Right lobe of liver (tissue), 6 donors: ENCODE measurements at regions not wholly inside any gene's neighbourhood (a gene's known extent, or its start where the extent isn't known, plus 50 kb on each side); places are given as distances from the start of the nearest gene placed in this dataset.

Experiments
- ATAC-seq, 4 donors: fragments of 200-7000 bp; cut with Tn5 transposase; one replicate each; pipeline ENCODE4 v1.9.1; 2020; ENCODE audit warnings: mild to moderate bottlenecking in 4 of 4, moderate library complexity in 4 of 4
- DNase-seq, 3 donors: peaks; one replicate each; pipeline ENCODE4 v3.0.0-alpha.2; 2020
- H3K27ac ChIP-seq, 3 donors: fragments of 200-600 bp; one replicate each; pipeline ENCODE4 v1.8.0; 2022
- H3K27me3 ChIP-seq, 2 donors: fragments of 200-600 bp; one replicate each; pipeline ENCODE4 v1.8.0; 2022
- H3K36me3 ChIP-seq, 4 donors: fragments of 200-600 bp; sonication (generic) in 1 of 4; one replicate each; pipeline versions ENCODE4 v1.5.1 to v1.8.0; 2017 to 2022; ENCODE audit warnings: control low read depth in 1 of 4
- H3K4me1 ChIP-seq, 4 donors: fragments of 200-600 bp; sonication (generic) in 1 of 4; one replicate each; pipeline versions ENCODE4 v1.5.1 to v1.8.0; 2017 to 2022; ENCODE audit warnings: control low read depth in 1 of 4
- H3K4me3 ChIP-seq, 3 donors: fragments of 200-600 bp; one replicate each; pipeline ENCODE4 v1.8.0; 2022
- H3K9me3 ChIP-seq, 4 donors: fragments of 200-600 bp; sonication (generic) in 1 of 4; one replicate each; pipeline versions ENCODE4 v1.5.1 to v1.8.0; 2017 to 2022; ENCODE audit warnings: control low read depth in 1 of 4
- POLR2A ChIP-seq: fragments of 450-650 bp; IDR thresholded peaks from one replicate; pipeline ENCODE4 v1.6.1; 2017; ENCODE audit warnings: antibody characterized with exemption, mild to moderate bottlenecking
- WGBS: methylation state at CpG from one replicate; pipeline ENCODE4 v1.1.6; 2018; ENCODE audit warnings: low coverage, low lambda C conversion rate; ENCODE audit not compliant: insufficient coverage; ENCODE audit errors: missing lambda C conversion rate; 5-methylcytosine and 5-hydroxymethylcytosine counted together
- intact Hi-C, 2 donors: fragments of 100-400 bp; cut with DNase I; formaldehyde crosslinking; loops; one replicate each; pipeline versions ENCODE4 v1.11.2 to v1.14.1; 2022
- TF ChIP-seq, protein P1 (sequence below), 4 donors: fragments of 200-600 bp in 3 of 4; fragments of 450-650 bp in 1 of 4; IDR thresholded peaks; one replicate each; pipeline versions ENCODE4 v1.5.1 to v1.8.0; 2016 to 2022; ENCODE audit warnings: antibody characterized with exemption in 4 of 4, mild to moderate bottlenecking in 2 of 4
- donor health status: DM: no; HTN: yes; CAD: no.
- donor health status: DM: no; HTN: no; CAD: no.
- donor health status: DM: no; HTN: no; CAD: no.
- donor health status: DM: no; HTN: yes; CAD: no.
- donor health status: DM: no; HTN: yes; CAD: no.

DNA sequence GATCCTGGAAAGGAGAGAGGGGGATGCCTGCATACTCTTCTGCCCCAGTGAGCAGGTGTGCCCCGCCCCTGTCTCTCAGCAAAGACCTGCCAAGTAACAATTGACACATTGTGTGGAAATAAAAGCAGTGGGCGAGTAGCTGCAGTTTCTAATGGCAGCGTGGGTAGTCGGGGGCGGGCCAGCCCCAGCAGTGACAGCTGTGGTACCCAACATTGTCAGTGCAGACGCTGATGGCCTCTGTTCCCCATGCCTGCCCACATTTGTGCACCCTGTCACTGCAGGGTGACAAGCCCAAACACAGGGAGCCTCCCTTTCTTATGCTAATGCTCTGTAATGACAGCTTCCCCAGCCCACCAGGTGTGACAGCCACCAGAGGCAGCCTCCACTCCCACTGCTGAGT is 491.7 kb downstream of the DHX35 start:
- Histone ChIP-seq H3K4me3 (no peak overlapping the region), H3K9me3 (no peaks in the 10 kb centered on the region), H3K27ac (no peak overlapping the region), H3K4me1 (no peaks in the 10 kb centered on the region), H3K27me3 (no peaks in the 10 kb centered on the region), H3K36me3 (no peaks in the 10 kb centered on the region)
- WGBS = 56% methylated on average over 4 of the region's 6 CpGs
- ATAC-seq (no peak), DNase-seq (no peak)
- no peak for TF ChIP-seq POLR2A
- TF ChIP-seq, protein P1, sequence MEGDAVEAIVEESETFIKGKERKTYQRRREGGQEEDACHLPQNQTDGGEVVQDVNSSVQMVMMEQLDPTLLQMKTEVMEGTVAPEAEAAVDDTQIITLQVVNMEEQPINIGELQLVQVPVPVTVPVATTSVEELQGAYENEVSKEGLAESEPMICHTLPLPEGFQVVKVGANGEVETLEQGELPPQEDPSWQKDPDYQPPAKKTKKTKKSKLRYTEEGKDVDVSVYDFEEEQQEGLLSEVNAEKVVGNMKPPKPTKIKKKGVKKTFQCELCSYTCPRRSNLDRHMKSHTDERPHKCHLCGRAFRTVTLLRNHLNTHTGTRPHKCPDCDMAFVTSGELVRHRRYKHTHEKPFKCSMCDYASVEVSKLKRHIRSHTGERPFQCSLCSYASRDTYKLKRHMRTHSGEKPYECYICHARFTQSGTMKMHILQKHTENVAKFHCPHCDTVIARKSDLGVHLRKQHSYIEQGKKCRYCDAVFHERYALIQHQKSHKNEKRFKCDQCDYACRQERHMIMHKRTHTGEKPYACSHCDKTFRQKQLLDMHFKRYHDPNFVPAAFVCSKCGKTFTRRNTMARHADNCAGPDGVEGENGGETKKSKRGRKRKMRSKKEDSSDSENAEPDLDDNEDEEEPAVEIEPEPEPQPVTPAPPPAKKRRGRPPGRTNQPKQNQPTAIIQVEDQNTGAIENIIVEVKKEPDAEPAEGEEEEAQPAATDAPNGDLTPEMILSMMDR (IDR thresholded peaks at IDR 0.05) = no peak
- intact Hi-C loops = no loop called here

DNA sequence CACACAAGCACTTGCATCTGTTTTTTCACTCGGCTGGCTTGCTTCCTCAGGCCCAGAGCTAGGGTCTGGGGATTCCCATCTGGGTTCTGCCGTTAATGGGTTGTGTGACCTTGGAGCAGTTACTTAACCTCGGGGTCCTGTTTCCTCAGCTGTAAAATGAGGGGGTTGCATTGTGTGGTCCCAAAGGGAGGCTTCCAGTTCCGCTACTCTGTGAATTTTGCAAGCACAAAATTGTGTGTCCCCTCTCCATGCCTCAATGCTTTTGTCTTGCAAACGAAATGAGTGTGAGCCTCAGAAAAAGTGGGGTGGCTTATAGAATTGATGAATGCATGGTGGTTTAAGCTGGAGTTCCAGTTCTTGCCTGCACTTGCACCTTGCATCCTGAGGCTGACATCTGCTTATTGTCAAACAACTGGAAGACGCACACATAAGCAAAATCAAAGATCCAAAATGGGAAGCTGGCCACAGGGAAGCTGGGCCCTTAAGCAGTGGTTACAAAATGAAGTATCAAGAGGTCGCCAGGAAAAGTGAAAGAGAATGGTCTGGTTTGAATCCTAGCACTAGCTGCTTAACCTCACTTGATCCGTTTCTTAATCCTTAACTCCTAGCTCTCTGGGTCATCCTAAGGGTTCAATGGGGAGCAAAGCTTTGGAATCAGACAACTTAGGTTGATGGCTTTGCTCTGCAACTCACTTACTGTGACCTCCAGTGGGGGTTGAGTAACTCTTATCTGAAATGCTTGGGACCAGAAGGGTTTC is 490.6 kb downstream of the DHX35 start:
- Histone ChIP-seq H3K4me3 (no peak overlapping the region), H3K9me3 (no peaks in the 10 kb centered on the region), H3K27ac (no peak overlapping the region), H3K36me3 (no peaks in the 10 kb centered on the region), H3K27me3 (no peaks in the 10 kb centered on the region), H3K4me1 (no peaks in the 10 kb centered on the region)
- intact Hi-C loops = no loop called here
- ATAC-seq = no peak
- 57% methylated on average over 5 of the region's 8 CpGs for WGBS
- no peak for DNase-seq
- TF ChIP-seq, protein P1 (IDR thresholded peaks at IDR 0.05) = no peak
- TF ChIP-seq POLR2A = no peak

DNA sequence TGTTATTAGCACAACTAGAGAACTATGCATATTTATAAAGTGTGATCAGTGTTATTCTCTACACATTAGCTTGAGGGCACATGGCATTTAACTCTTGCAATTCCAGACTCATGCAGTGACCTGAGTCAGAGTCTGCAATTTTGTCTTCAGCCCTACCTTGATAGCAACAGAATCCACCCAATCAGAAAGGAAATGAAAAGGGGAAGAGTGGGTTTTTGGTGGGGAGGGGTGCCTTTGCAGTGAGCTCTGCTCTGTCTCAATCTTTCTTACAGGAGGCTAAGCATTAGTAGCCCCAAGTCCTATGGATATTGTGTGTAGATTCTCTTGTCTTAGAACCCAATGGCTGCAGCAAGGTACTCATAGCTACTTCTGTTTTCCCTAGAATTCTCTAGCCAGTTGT is 489.2 kb downstream of the DHX35 start:
- TF ChIP-seq, protein P1 (IDR thresholded peaks at IDR 0.05) = no peak
- TF ChIP-seq POLR2A = no peak
- ATAC-seq (no peak), DNase-seq (no peak)
- Histone ChIP-seq H3K36me3 (no peaks in the 10 kb centered on the region), H3K4me1 (no peaks in the 10 kb centered on the region), H3K27ac (no peak overlapping the region), H3K9me3 (no peaks in the 10 kb centered on the region), H3K27me3 (no peaks in the 10 kb centered on the region), H3K4me3 (no peak overlapping the region)
- intact Hi-C loops = no loop called here

DNA sequence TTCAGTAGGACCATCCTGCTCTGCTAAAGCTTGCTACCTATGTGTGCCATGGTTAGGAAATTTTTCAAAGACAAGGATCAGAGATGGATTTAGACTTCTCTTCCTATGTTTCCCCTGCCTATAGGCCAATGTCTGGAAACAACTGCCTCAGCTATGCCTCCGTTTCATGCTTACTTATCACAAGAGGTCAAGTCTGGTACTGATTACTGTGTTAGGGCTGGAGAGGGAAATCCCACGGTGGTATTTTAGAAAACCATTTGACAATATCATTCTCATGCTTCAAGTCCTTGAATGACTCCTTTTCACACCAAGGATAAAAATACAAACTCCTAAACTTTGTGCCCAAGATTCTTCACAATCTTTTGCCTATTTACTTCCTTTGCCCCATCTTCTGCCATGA is 484.3 kb downstream of the DHX35 start:
- TF ChIP-seq, protein P1 (IDR thresholded peaks at IDR 0.05) = no peak
- no peak for TF ChIP-seq POLR2A
- Histone ChIP-seq H3K4me3 (no peak overlapping the region), H3K36me3 (no peaks in the 10 kb centered on the region), H3K9me3 (no peaks in the 10 kb centered on the region), H3K27me3 (no peaks in the 10 kb centered on the region), H3K4me1 (no peaks in the 10 kb centered on the region), H3K27ac (no peak overlapping the region)
- DNase-seq (no peak), ATAC-seq (no peak)
- WGBS = 17% methylated on average over 2 of the region's 2 CpGs
- intact Hi-C loops = no loop called here

DNA sequence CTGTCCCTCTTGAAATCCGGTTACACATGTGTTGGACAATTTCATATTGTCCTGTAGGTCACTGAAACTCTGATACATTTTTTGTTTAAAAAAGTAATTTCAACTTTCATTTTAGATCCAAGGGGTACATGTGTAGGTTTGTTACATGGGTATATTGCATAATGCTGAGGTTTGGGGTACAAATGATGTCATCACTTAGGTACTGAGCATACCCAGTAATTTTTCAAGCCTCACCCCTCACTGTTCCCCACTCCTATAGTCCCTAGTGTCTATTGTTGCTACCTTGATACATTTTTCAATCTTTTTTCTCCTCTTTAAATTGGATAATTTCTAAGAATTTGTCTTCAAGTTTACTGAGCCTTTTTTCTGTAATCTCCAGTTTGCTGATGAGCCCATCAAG is 483.0 kb downstream of the DHX35 start:
- Histone ChIP-seq H3K9me3 (no peaks in the 10 kb centered on the region), H3K36me3 (no peaks in the 10 kb centered on the region), H3K27ac (no peak overlapping the region), H3K4me3 (no peak overlapping the region), H3K27me3 (no peaks in the 10 kb centered on the region), H3K4me1 (no peaks in the 10 kb centered on the region)
- DNase-seq = no peak
- no peak for TF ChIP-seq POLR2A
- TF ChIP-seq, protein P1 (IDR thresholded peaks at IDR 0.05) = no peak
- 60% methylated on average over 1 of the region's 1 CpG for WGBS
- intact Hi-C loops = no loop called here
- ATAC-seq = no peak
